Suprapubic skin (tissue), 4 donors: ENCODE measurements at regions not wholly inside any gene's neighbourhood (a gene's known extent, or its start where the extent isn't known, plus 50 kb on each side); places are given as distances from the start of the nearest gene placed in this dataset.

Source experiments
- EP300 ChIP-seq: sonication (generic); formaldehyde crosslinking; IDR thresholded peaks from one replicate; pipeline ENCODE4 v1.6.1; 2017; ENCODE audit warnings: antibody characterized with exemption
- POLR2A ChIP-seq, 2 donors: fragments of 450-650 bp; IDR thresholded peaks; one replicate each; pipeline ENCODE4 v1.6.1; 2017; ENCODE audit warnings: antibody characterized with exemption in 2 of 2, mild to moderate bottlenecking in 2 of 2, moderate library complexity in 2 of 2
- POLR2AphosphoS5 ChIP-seq, 3 donors: sonication (generic); formaldehyde crosslinking; IDR thresholded peaks; one replicate each; pipeline ENCODE4 v1.6.1; 2017; ENCODE audit warnings: antibody characterized with exemption in 3 of 3
- TF ChIP-seq, protein P1 (sequence below), 2 donors: fragments of 200-600 bp in 1 of 2; fragments of 450-650 bp in 1 of 2; sonication (generic) in 1 of 2; IDR thresholded peaks; one replicate each; pipeline ENCODE4 v1.5.1; 2016 to 2019; ENCODE audit warnings: antibody characterized with exemption in 2 of 2, mild to moderate bottlenecking in 1 of 2, moderate library complexity in 1 of 2

GRCh38 chr10:84890706-84891105 is 562.3 kb downstream of the CCSER2 start:
- TF ChIP-seq, protein P1, sequence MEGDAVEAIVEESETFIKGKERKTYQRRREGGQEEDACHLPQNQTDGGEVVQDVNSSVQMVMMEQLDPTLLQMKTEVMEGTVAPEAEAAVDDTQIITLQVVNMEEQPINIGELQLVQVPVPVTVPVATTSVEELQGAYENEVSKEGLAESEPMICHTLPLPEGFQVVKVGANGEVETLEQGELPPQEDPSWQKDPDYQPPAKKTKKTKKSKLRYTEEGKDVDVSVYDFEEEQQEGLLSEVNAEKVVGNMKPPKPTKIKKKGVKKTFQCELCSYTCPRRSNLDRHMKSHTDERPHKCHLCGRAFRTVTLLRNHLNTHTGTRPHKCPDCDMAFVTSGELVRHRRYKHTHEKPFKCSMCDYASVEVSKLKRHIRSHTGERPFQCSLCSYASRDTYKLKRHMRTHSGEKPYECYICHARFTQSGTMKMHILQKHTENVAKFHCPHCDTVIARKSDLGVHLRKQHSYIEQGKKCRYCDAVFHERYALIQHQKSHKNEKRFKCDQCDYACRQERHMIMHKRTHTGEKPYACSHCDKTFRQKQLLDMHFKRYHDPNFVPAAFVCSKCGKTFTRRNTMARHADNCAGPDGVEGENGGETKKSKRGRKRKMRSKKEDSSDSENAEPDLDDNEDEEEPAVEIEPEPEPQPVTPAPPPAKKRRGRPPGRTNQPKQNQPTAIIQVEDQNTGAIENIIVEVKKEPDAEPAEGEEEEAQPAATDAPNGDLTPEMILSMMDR (IDR thresholded peaks at IDR 0.05): no peak
- TF ChIP-seq POLR2A (IDR thresholded peaks at IDR 0.05) (no peak), POLR2AphosphoS5 (IDR thresholded peaks at IDR 0.05) (no peak), EP300 (no peak)
